ENCODE measurements at regions not wholly inside any gene's neighbourhood (a gene's known extent, or its start where the extent isn't known, plus 50 kb on each side); places are given as distances from the start of the nearest gene placed in this dataset.

- TF ChIP-seq EZH2 (IDR thresholded peaks at IDR 0.05; ENCODE audit: low read depth, low read length, severe bottlenecking), result no peak
- no peak for TF ChIP-seq CTCF (IDR thresholded peaks at IDR 0.05; ENCODE audit: control extremely low read depth in 1 of 3, insufficient read depth in 1 of 3, low read depth in 1 of 3, low read length in 3 of 3)
- TF ChIP-seq POLR2A (IDR thresholded peaks at IDR 0.05; ENCODE audit: control extremely low read depth in 1 of 2, low read depth in 2 of 2, low read length in 2 of 2), result no peak
Measured at GRCh38 chr20:21920211-21920610, 214.7 kb downstream of the PAX1 start.

Measured in H1 (cell line).